HG03108 (cell line): ENCODE measurements at regions not wholly inside any gene's neighbourhood (a gene's known extent, or its start where the extent isn't known, plus 50 kb on each side); places are given as distances from the start of the nearest gene placed in this dataset.
"Not testable (repeated sequence)": the region's sequence is repeated elsewhere in the genome, so short reads cannot be mapped to it uniquely, and the experiment has no call there.

ENCODE experiments used
- ATAC-seq: cut with Tn5 transposase; IDR thresholded peaks from one replicate; pipeline ENCODE4 v1.9.1; 2021; ENCODE audit warnings: moderate library complexity; ENCODE audit not compliant: unreplicated experiment

DNA sequence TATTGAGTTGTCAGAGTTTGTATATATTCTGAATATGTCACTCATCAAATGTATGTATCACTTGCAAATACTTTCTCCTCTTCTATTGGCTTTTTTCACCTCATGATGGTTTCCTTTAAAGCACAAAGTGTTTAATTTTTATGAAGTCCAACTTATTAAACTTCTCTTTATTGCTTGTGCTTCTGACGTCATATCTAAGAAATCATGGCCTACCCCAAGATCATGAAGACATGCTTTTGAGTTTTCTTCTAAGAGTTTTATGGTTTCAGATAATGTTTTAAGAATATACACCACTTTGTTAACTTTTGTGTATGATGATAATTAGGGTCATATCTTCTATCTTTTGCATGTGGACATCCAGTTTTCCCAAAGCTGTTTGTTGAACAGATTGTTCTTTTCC is 417.2 kb upstream of the ATP10A start:
- no peak for ATAC-seq

DNA sequence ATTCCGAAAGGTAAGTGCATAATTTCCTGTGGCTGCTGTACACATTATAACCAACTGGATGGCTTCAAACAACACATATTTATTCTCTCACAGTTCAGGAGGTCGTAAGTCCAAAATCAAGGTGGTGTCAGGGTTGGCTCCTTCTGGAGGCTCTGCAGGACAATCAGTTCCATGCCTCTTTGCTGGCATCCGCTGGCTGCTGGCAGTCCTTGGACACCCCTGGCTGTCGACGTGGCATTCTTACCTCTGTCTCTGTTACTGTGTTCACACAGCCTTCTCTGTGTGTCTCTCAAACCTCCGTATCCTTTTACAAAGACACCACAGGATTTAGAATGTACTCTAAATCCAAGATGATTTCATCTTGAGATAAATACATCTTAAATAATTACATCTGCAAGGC is 398.8 kb upstream of the ATP10A start:
- ATAC-seq, result no peak

DNA sequence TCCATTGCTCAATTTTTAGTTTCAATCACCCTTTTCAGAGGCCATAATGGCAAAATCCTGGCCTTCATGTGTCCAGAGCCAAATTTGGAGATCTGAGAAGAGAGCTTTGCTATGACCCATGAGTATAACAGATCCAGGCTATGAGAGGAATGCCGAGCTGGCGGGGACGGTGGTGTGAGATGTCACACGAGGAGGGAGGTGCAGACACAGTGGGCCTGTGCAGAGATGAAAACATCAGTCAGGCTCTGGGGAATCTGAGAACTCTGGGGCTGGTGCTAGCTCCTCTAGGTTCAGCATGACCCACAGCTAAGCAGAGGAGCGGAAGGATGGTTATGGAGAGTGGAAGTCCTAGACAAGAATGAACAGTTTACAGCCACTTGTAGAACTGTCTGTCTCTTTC is 398.3 kb upstream of the ATP10A start:
- no peak for ATAC-seq

DNA sequence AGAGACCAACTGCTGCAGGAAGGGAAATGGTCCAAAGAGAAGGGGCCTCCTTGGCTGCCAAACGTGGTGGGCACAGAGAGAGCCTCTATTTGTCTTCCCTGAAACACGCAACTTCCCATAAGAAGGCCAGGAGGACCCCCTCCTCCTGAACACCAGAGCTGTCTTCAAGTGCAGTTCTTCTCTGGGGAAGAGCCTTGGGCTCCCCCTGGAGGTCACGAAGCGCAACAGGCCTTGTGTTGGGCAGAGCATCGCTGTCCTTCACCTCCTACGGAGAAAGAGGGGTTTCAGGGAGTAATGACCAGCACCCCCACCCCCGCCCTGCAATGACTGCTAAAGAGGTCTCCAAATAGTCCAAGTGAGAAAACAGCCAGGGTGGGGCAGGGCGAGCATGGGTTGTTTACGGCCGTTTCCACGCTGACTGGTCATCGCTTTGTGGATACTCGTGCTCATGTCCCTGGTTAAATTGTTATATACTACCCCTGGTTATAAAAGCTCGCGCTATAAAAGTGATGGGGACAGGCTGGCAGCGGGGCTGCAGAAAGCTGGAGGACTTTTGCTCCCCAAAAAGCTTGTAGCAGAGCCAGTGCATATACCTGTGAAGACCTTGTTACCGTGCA is 397.5 kb upstream of the ATP10A start:
- ATAC-seq, result no peak

DNA sequence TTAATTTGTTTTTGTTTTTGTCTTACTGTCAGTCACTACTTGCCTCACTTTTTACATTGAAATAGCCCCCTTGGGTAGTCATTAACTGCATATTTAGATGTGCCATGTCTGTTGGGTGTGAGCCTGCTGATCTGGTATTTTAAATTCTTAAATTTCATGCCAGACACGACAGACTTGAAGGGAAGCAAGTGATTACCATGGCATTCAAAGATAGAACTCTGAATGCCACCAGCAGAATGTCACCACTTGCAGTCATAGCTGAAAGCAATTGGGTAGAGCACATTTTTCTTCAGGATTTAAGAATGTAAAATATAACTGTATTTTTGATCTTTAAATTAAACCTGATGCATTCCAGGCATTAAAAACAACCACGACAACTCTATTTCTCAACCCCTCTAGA is 396.5 kb upstream of the ATP10A start:
- ATAC-seq, result no peak

DNA sequence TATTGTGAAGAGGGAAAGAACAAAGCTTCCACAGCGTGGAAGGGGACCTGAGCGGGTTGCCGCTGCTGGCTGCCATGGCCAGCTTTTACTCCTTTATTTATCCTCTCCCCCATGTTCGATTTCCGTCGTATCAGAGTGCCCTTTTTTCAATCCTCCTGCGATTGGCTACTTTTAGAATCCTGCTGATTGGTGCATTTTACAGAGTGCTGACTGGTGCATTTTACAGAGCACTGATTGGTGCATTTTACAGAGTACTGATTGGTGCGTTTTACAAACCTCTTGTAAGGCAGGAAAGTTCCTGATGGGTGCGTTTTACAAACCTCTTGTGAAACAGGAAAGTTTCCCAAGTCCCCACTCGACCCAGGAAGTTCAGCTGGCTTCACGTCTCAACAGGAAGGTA is 381.7 kb upstream of the ATP10A start:
- ATAC-seq, result not testable (repeated sequence)

DNA sequence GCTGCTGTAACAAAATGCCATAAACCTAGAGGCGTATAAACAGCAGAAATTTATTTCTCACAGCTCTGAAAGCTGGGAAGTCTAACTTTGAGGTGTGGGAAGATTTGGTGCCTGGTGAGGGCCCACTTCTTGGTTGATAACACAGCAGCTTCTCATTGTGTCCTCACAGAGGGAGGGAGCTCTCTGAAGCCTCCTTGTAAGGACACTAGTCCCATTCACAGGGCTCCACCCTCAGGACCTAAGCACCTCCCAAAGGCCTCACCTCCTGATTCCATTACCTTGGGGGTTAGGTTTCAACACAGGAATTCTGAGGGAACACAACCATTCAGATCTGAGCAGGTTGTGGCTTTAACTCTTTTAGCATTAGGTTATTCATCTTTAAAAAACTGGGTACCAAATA is 380.3 kb upstream of the ATP10A start:
- ATAC-seq, result no peak

DNA sequence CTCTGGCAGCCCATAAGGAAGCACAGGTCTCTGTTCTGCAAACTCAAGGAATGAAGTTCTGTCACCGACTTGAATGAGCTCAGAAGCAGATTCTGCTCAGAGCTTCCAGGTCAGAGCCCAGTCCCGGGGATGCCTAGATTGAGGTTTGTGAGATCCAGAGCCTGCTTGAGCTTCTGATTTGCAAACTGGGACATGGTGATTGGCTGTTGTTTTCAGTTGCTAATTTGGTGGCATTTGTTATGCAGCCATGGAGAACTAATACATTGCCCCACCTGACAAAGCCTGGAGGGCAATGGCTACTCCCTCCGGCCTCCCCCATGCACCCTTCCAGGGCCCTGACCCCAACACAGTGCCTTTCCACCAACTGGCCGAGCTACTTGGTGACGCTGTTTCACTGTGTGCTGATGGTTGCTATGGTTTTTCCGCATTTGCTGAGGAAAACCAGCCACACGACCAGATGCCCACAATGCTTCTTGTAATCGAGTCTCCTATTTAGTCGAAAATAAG is 379.5 kb upstream of the ATP10A start:
- ATAC-seq, result no peak

DNA sequence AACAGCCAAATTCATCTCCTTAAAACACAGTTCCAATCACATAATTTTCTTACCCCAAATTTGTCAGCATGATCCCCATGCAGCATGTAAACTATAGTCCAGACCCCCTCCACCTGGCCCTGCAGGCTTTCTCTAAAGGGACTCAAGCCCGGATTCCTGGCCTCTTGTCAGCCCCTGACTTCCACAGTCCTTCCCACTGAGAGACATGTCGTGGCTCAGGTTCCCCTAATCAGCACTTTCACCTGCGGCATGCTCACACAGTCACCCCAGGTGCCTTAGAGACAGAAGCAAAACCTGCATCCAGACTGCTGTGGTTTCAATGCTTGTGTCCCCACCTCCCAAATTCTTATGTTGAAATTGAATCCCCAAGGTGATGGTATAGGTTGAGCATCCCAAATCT is 372.7 kb upstream of the ATP10A start:
- no peak for ATAC-seq

DNA sequence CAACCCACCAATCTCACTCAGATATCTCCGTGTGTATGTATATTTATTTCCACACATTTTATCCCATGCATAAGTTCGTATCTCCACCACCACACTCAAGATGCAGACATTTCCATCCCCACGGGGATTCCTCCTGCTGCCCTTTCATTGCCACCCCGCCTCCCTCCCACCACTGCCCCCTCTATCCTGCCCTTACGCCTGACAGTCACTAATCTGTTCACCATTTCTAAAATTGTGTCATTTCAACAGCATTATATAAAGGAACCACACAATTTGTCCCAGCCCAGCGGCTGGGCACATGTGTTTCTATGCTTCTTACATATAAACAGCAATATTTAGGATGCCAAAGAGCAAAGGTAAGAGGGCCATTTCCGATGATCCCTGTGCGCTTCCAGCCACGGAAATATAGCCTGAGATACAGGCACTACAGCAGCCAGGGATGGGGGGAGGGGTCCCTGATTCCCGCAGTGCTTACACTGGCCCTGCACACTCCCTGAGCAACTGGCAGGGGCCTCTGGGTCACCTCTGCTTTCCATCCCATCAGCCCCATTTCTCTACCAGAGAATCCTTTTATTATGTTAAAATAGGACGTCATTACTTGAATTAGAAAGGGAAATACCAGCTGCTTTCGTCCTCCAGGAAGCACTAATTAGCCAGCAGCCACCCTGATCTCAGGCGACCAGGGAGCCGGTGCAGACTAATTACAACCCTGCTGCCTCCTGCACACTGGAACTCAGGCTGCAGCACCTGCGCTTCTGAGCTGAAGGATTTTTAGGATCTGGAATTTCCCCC is 372.0 kb upstream of the ATP10A start:
- ATAC-seq, result no peak

DNA sequence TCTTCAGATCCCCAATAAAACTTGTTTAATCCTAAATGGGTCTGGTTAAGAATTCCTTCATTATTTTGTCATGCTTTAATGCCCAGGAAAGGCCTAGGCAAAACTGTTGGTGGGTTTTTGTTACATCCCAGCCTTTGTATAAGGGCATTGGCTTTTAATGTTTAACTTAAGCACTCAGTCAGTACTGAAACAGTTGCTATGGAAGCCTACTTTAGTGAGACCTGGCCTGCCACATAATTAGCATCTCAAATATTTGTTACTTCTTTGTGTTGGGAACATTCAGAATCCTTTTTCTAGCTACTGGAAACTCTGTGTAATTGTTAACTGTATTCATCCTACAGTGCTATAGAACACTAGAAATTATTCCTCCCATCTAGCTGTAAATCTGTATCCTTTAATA is 369.6 kb upstream of the ATP10A start:
- no peak for ATAC-seq

DNA sequence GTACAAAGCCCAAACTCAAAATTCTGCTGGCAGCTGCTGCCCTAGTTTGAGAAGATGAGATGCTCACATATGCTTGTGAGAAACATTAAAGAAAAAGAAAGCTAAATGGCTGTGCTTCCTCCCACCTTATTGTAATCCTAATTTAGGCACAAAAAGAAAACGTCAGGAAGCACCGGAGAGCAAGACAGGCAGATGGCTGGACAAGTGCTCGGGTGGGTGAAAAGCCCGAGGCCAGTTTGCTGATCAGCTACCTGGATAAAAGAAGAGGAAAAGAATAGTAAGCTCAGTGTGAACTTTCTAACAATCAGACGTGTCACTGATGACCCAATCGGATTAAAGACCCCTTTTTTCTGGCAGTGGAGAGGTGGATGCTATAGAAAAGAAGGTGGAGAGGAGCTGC is 368.0 kb upstream of the ATP10A start:
- no peak for ATAC-seq

DNA sequence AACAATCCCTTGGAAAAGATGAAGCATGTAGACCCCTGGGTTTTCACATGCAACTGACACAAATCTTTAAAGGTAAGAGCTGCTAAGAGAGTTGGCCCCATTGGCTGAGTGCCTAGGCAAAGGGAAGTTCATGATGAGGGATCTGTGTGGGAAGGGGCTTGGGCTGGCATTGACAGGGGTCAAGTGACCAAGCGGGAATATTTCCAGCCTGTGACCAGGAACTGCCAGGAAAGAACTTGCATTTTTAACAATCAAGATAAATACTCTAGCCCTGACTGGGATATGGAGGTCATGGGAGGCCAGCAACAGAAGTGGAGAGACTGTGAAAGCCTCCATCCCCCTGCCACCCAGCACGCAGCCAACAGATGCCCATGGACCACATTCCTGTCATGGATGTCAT is 361.1 kb upstream of the ATP10A start:
- ATAC-seq, result no peak

DNA sequence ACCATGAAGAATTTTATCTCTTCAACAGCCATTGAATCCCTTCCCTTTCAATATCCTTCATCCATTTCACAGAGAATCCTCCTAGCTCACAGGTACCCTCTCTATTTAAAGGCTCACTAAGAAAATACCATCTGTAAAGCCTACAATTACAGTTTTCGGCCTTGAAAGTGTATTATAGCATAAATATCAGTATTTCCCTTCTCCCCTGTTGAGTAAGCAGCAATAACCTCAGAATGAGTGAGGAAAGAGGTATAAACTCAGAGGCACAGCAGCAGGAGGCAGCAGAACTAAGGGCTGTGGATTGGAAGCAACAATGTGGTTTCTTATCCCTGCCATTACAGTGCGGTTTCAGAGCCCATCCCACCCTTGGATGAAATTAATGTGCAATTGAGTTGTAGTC is 360.6 kb upstream of the ATP10A start:
- ATAC-seq, result no peak

DNA sequence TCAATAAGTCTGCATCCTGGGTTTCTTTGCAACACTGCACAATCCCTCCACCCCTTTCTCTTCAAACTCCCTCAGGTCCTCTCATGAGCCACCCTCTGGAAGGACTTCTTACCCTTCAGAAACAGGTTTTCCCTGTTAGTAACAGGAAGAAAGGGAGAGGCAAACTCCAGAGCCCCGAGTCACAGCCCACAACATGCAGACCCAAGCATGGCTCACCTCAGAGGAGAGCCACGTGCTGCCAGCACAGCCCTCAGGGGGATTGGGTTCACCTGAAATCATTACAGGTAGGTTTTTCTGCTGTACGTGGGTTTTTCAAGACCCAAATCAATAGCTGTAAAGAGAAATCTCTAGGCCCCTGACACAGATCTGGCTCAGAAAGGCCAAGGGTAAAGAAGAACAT is 359.7 kb upstream of the ATP10A start:
- no peak for ATAC-seq

DNA sequence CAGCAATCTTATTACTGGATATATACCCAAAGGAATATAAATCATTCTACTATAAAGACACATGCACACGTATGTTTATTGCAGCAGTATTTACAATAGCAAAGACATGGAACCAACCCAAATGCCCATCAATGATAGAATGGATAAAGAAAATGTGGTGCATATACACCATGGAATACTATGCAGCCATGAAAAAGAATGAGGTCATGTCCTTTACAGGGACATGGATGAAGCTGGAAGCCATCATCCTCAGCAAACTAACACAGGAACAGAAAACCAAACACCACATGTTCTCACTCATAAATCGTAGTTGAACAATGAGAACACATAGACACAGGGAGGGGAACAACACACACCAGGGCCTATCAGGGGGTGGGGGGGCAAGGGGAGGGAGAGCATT is 353.9 kb upstream of the ATP10A start:
- not testable (repeated sequence) for ATAC-seq

DNA sequence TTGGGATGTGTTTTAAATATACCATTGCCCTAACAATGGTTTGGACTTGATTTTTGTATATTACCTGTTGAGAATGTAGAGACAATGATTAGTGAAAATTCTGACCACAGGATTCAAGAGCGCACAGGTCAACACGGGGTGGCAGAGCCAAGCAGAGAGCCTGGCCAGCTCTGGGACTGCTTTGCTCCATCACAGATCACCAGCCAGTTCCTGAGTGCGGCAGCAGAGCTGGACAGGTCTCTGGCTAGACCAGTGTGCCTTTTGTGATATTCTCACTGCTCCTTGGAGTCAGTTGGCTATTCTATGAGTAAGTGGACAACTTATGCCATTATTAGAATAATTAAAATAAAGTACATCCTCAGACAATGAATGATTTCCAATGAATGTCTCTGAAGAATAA is 351.2 kb upstream of the ATP10A start:
- no peak for ATAC-seq

DNA sequence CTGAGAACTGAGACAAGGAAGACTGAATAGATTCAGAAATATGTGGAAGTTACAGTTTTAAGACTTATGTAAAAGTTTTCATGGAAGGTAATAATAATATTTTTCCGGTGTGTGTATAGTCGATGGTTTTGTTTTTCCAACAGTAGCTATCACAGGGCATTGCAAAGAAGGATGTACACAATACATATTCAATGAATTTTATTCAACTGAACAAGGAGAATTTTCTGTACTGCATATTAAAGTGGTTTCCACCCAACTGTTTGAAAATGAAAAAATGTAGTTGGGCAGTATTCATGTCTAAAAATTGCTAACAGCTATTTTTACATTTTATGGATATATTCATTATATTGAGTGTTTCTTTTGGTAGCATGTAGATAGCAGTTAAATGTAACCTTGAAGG is 350.3 kb upstream of the ATP10A start:
- ATAC-seq, result no peak

DNA sequence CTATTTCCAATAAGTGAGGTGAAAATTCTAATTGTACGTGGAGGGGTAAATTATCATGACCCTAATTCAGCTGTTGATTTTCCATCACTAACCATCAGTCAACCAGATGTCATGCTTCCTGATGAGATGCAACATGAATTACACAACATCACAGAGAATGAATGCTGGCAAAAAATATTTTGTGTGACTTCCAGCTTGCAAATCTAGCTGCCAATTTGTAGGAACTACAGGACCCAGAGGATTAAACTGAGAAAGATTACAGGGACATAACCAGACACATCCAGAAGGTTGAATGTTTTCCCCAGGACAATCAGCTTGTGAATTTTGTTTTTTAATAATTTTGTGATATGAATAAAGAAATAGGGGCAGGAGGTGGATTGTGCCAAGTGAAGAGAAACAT is 349.0 kb upstream of the ATP10A start:
- no peak for ATAC-seq

DNA sequence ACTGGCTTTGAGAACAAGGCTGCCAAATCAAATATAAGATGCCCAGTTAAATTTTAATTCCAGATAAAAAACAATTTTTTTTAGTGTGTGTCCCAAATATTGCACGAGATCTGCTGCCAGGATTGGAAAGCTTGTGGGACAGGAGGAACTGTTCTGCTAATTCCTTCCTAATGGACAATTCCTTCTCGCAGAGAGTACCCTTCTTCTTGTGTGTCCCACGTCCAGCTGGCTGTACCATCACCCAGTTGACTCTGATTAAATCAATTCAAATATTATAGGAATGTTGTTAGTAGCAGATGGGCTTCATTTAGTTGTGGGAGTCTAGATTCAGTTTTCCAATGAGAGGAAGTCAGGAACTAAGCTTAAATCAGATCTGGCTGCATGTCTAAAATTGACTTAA is 347.9 kb upstream of the ATP10A start:
- ATAC-seq, result no peak

DNA sequence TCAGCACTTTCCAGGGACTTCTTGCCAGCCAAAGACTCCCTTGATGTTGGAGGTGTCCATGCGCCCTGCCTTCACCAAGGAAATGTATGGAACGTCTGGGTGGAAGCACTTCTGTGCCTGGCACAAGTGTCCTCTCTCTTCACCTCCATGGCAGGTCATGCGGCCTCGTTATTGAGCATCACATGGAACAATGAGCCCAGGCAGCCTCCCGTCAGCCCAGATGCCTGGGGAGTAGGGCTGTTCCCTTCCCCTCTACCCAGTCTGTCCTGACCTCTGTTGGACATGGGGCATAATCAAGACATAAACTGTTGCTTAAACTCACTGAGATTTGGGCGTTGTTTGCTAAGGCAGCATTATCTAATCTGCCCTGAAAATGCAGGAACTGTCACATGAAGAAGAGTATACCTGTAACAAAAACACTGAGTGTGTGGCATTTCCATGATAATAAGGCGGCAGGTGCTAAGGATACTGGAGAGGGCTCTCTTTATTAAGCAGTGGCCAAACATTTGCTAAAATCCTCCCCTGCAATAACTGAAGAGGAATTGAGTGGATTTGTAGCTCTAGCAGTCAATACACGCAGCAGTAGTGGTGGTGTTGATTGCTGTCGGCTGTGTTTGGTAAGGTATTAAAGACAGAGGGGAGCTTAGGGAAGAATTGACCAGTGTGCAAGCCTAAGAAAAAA is 338.2 kb upstream of the ATP10A start:
- ATAC-seq, result no peak

DNA sequence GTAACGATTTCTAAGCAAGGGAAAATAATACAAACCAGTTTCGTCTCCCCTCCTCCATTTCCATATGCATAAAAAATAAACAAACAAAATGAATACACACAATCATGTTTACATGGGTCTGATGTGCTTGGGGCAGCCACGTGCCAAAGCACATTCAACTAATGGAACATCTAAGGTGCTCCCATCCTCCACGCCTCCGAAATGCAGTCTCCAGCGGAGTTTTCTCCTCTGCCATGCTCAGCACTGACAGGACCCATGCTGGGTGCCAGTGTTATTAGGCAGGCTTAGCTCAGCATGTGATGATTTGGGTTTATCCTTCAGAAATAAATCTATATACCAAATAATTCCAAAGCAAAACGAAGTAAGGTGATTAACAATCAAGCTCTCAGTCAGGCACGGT is 337.3 kb upstream of the ATP10A start:
- no peak for ATAC-seq
